LNCaP clone FGC (cell line): ENCODE measurements at regions not wholly inside any gene's neighbourhood (a gene's known extent, or its start where the extent isn't known, plus 50 kb on each side); places are given as distances from the start of the nearest gene placed in this dataset.

Experiments used
- DNase-seq: peaks from one replicate; pipeline ENCODE4 v3.0.0-alpha.2; 2011; ENCODE audit warnings: low read depth
- H3K4me3 ChIP-seq: 2 replicates; pipeline ENCODE4 v1.5.1; 2011; ENCODE audit warnings: mild to moderate bottlenecking, low read depth, low read length, control low read depth
- CTCF ChIP-seq: IDR thresholded peaks from 2 replicates; pipeline ENCODE4 v1.5.1; 2012; ENCODE audit warnings: mild to moderate bottlenecking; ENCODE audit not compliant: control insufficient read depth, insufficient read depth; ENCODE audit errors: extremely low read depth

GRCh38 chr1:190022709-190023108 is 455.0 kb downstream of the BRINP3 start:
- H3K4me3 ChIP-seq = no peak overlapping the region
- no peak for DNase-seq
- no peak for TF ChIP-seq CTCF

- TF ChIP-seq CTCF = no peak
- H3K4me3 ChIP-seq = no peak overlapping the region
- DNase-seq = no peak
Observed at GRCh38 chr1:190029441-190029840, 448.2 kb downstream of the BRINP3 start.

- H3K4me3 ChIP-seq = no peak overlapping the region
- TF ChIP-seq CTCF = no peak
- DNase-seq = no peak
Observed at GRCh38 chr1:190043655-190044054, 434.0 kb downstream of the BRINP3 start.

GRCh38 chr1:190046231-190046630 is 431.4 kb downstream of the BRINP3 start:
- TF ChIP-seq CTCF = no peak
- no peak overlapping the region for H3K4me3 ChIP-seq
- no peak for DNase-seq
